HEK293 (cell line): ENCODE measurements at regions not wholly inside any gene's neighbourhood (a gene's known extent, or its start where the extent isn't known, plus 50 kb on each side); places are given as distances from the start of the nearest gene placed in this dataset.
"Not testable (repeated sequence)": the region's sequence is repeated elsewhere in the genome, so short reads cannot be mapped to it uniquely, and the experiment has no call there.

Experiments
- ATF2 ChIP-seq: fragments of 450-650 bp; formaldehyde crosslinking; IDR thresholded peaks from 2 replicates; pipeline ENCODE4 v1.5.1; 2016; ENCODE audit warnings: missing biosample characterization, missing genetic modification characterization, low read depth
- CTCF ChIP-seq: fragments of 450-650 bp; formaldehyde crosslinking; IDR thresholded peaks from 2 replicates; pipeline ENCODE4 v1.5.1; 2016; ENCODE audit warnings: missing biosample characterization, missing genetic modification characterization
- ELK4 ChIP-seq: IDR thresholded peaks from 2 replicates; pipeline ENCODE4 v1.6.1; 2011; ENCODE audit warnings: mild to moderate bottlenecking, low read depth, low read length, borderline replicate concordance
- PBX3 ChIP-seq: sonication (generic); formaldehyde crosslinking; IDR thresholded peaks from 2 replicates; pipeline ENCODE4 v1.8.1; 2022; ENCODE audit warnings: mild to moderate bottlenecking, moderate library complexity, missing genetic modification reagents
- SETDB1 ChIP-seq: IDR thresholded peaks from one replicate; pipeline ENCODE4 v1.6.1; 2017; ENCODE audit warnings: mild to moderate bottlenecking, low read length, moderate library complexity, mixed read lengths; ENCODE audit not compliant: insufficient read length
- YY1 ChIP-seq: fragments of 450-650 bp; formaldehyde crosslinking; IDR thresholded peaks from 2 replicates; pipeline ENCODE4 v1.5.1; 2018; ENCODE audit warnings: missing biosample characterization, missing genetic modification characterization
- YY2 ChIP-seq: fragments of 450-650 bp; formaldehyde crosslinking; IDR thresholded peaks from 2 replicates; pipeline ENCODE4 v1.5.1; 2016; ENCODE audit warnings: missing biosample characterization, missing genetic modification characterization
- ZBTB7A ChIP-seq: fragments of 450-650 bp; formaldehyde crosslinking; IDR thresholded peaks from 2 replicates; pipeline ENCODE4 v1.5.1; 2016; ENCODE audit warnings: low read depth, missing biosample characterization, missing genetic modification characterization
- ZNF274 ChIP-seq, 2 experiments: fragments of 200-500 bp in 1 of 2; fragments of 450-650 bp in 1 of 2; sonication (Bioruptor generic) in 1 of 2; formaldehyde crosslinking in 1 of 2; IDR thresholded peaks; 2 replicates each; pipeline versions ENCODE4 v1.5.1 to v1.6.1; 2014 to 2016; ENCODE audit warnings: borderline replicate concordance in 1 of 2, inconsistent platforms in 1 of 2, low read length in 1 of 2, missing biosample characterization in 1 of 2, missing genetic modification characterization in 1 of 2
- ZNF362 ChIP-seq: fragments of 450-650 bp; formaldehyde crosslinking; IDR thresholded peaks from 2 replicates; pipeline ENCODE4 v1.5.1; 2016; ENCODE audit warnings: missing biosample characterization, missing genetic modification characterization
- ZNF394 ChIP-seq: fragments of 450-650 bp; formaldehyde crosslinking; IDR thresholded peaks from 2 replicates; pipeline ENCODE4 v1.5.1; 2016; ENCODE audit warnings: missing biosample characterization, missing genetic modification characterization, mild to moderate bottlenecking, moderate library complexity, borderline replicate concordance
- ZNF433 ChIP-seq: fragments of 450-650 bp; formaldehyde crosslinking; IDR thresholded peaks from 2 replicates; pipeline ENCODE4 v1.5.1; 2016; ENCODE audit warnings: missing biosample characterization, missing genetic modification characterization, low read depth
- ZNF692 ChIP-seq: fragments of 450-650 bp; formaldehyde crosslinking; IDR thresholded peaks from 2 replicates; pipeline ENCODE4 v1.5.1; 2016; ENCODE audit warnings: missing biosample characterization, missing genetic modification characterization

GRCh38 chr21:28052956-28053355 lies 939.7 kb downstream of the LTN1 start:
- TF ChIP-seq CTCF (tag by site-specific recombination); ZNF692; ZNF274 (IDR thresholded peaks at IDR 0.05; ENCODE audit: low read length); ZNF274 (tag by site-specific recombination; IDR thresholded peaks at IDR 0.05; ENCODE audit: borderline replicate concordance); YY2 (tag by site-specific recombination); ZNF433 (tag by site-specific recombination); PBX3 (CRISPR knock-in tag); ZNF394 (tag by site-specific recombination); ATF2 (tag by site-specific recombination); SETDB1; ELK4; ZNF362 (tag by site-specific recombination); YY1 (tag by site-specific recombination); ZBTB7A (tag by site-specific recombination): not testable (repeated sequence)
